K562 (cell line): ENCODE measurements at regions not wholly inside any gene's neighbourhood (a gene's known extent, or its start where the extent isn't known, plus 50 kb on each side); places are given as distances from the start of the nearest gene placed in this dataset.

ENCODE experiments used
- ATAC-seq: fragments of 200-7000 bp; cut with Tn5 transposase; 3 replicates; pipeline ENCODE4 v1.9.1; 2020; ENCODE audit warnings: moderate library complexity
- BruUV-seq: library from RNA; stranded (reverse); fragments of 400-500 nt; replicated peaks from 2 replicates; lab custom pipeline; 2021; lab: Mats Ljungman, UMichigan
- CTCF ChIA-PET: fragments of 300-600 bp; formaldehyde crosslinking; extraction: SDS; loops from one replicate; lab custom pipeline; 2021; ENCODE audit warnings: low intra/inter-chr PET ratio; lab: Yijun Ruan, JAX
- POLR2A ChIA-PET: fragments of 300-600, 350-650 bp; sonication (Branson Sonifier 250); formaldehyde crosslinking; extraction: SDS; loops from one replicate; lab custom pipeline; 2021; ENCODE audit warnings: antibody characterized with exemption, inconsistent platforms; lab: Yijun Ruan, JAX
- DNase-seq, 4 experiments: peaks; one replicate each; pipeline versions ENCODE4 v3.0.0 to v3.0.0-alpha.2; 2011 to 2018; ENCODE audit warnings: low spot score in 3 of 4, mixed read lengths in 3 of 4; ENCODE audit errors: extremely low read depth in 1 of 4
- FAIRE-seq: peaks from 2 replicates; lab custom pipeline; 2011; peaks lifted over from hg19 to GRCh38; lab: Jason Lieb, UNC
- H2AFZ ChIP-seq: 2 replicates; pipeline ENCODE4 v1.6.0; 2011; ENCODE audit warnings: low read depth, low read length, control low read depth, inconsistent platforms
- H3K27ac ChIP-seq: fragments of 200-600 bp; 3 replicates; pipeline ENCODE4 v1.8.0; 2011; ENCODE audit warnings: low read depth, mild to moderate bottlenecking, control low read depth, inconsistent platforms, low read length, moderate library complexity, mixed read lengths; ENCODE audit errors: extremely low read depth
- H3K27me3 ChIP-seq, 2 experiments: fragments of 300-600 bp in 1 of 2; 2 replicates in 1 of 2; 3 replicates in 1 of 2; pipeline versions ENCODE4 v1.6.0 to v1.8.0; 2011; ENCODE audit warnings: inconsistent platforms in 2 of 2, low read length in 2 of 2, mild to moderate bottlenecking in 1 of 2, mixed read lengths in 1 of 2, moderate library complexity in 1 of 2; ENCODE audit not compliant: control insufficient read depth in 2 of 2, insufficient read depth in 2 of 2
- H3K36me3 ChIP-seq: fragments of 300-600 bp; 3 replicates; pipeline ENCODE4 v1.8.0; 2011; ENCODE audit warnings: mild to moderate bottlenecking, low read length, inconsistent platforms; ENCODE audit not compliant: control insufficient read depth, insufficient read depth
- H3K4me1 ChIP-seq, 2 experiments: fragments of 200-600 bp in 1 of 2; replicated peaks in 1 of 2; 2 replicates in 1 of 2; 3 replicates in 1 of 2; pipeline versions ENCODE4 v1.5.1 to v1.8.0; 2011; ENCODE audit warnings: inconsistent platforms in 2 of 2, low read length in 2 of 2, mild to moderate bottlenecking in 1 of 2, mixed read lengths in 1 of 2, moderate library complexity in 1 of 2; ENCODE audit not compliant: control insufficient read depth in 2 of 2, insufficient read depth in 2 of 2
- H3K4me2 ChIP-seq: 2 replicates; pipeline ENCODE4 v1.6.1; 2011; ENCODE audit warnings: low read length, control low read depth, inconsistent platforms, mixed read lengths; ENCODE audit not compliant: insufficient read depth
- H3K4me3 ChIP-seq: fragments of 200-600 bp; sonication (generic), shearing (Covaris generic); 2 replicates; pipeline ENCODE4 v1.5.1; 2016; ENCODE audit warnings: control low read depth, inconsistent platforms
- H3K79me2 ChIP-seq: fragments of 200-600 bp; 3 replicates; pipeline ENCODE4 v1.8.0; 2011; ENCODE audit warnings: low read length, inconsistent platforms; ENCODE audit not compliant: control insufficient read depth, insufficient read depth
- H3K9ac ChIP-seq, 2 experiments: 2 replicates each; pipeline versions ENCODE4 v1.6.0 to v1.6.1; 2011; ENCODE audit warnings: low read depth in 2 of 2, low read length in 2 of 2, control low read depth in 1 of 2, inconsistent platforms in 1 of 2, mild to moderate bottlenecking in 1 of 2, mixed read lengths in 1 of 2; ENCODE audit not compliant: insufficient read depth in 1 of 2
- H3K9me1 ChIP-seq: one replicate; pipeline ENCODE4 v1.6.0; 2011; ENCODE audit warnings: inconsistent platforms, mild to moderate bottlenecking, low read length, moderate library complexity; ENCODE audit not compliant: control insufficient read depth, insufficient read depth
- H3K9me3 ChIP-seq: replicated peaks from 2 replicates; pipeline ENCODE4 v1.5.1; 2011; ENCODE audit warnings: low read depth, low read length, inconsistent platforms; ENCODE audit not compliant: control insufficient read depth, insufficient read depth
- H4K20me1 ChIP-seq: replicated peaks from 2 replicates; pipeline ENCODE4 v1.6.1; 2011; ENCODE audit warnings: low read length, inconsistent platforms, mixed read lengths; ENCODE audit not compliant: control insufficient read depth, insufficient read depth
- CBX5 ChIP-seq: IDR thresholded peaks from 2 replicates; pipeline ENCODE4 v1.6.1; 2014; ENCODE audit warnings: low read depth, borderline replicate concordance
- CBX8 ChIP-seq: fragments of 200-600 bp; sonication (generic); IDR thresholded peaks from 2 replicates; pipeline ENCODE4 v1.6.1; 2012; ENCODE audit warnings: borderline replicate concordance, mixed run types, low read depth, mild to moderate bottlenecking, moderate library complexity, mixed read lengths, low read length, control low read depth, inconsistent platforms; ENCODE audit not compliant: poor library complexity, severe bottlenecking; ENCODE audit errors: extremely low read depth
- FOXM1 ChIP-seq, 2 experiments: fragments of 450-650 bp in 1 of 2; sonication (generic) in 1 of 2; formaldehyde crosslinking in 1 of 2; IDR thresholded peaks; 2 replicates each; pipeline versions ENCODE4 v1.6.1 to v1.9.0; 2017 to 2022; ENCODE audit warnings: low read depth in 2 of 2, mild to moderate bottlenecking in 2 of 2, missing genetic modification reagents in 1 of 2, moderate library complexity in 1 of 2
- JUN ChIP-seq, 2 experiments: sonication (generic) in 1 of 2; formaldehyde crosslinking in 1 of 2; IDR thresholded peaks; 2 replicates each; pipeline versions ENCODE4 v1.6.1 to v1.8.0; 2012 to 2022; ENCODE audit warnings: borderline replicate concordance in 2 of 2, mild to moderate bottlenecking in 2 of 2, improper control_type of control experiment in 1 of 2, low read depth in 1 of 2, low read length in 1 of 2, missing genetic modification reagents in 1 of 2
- MAFK ChIP-seq: IDR thresholded peaks from 2 replicates; pipeline ENCODE4 v1.6.1; 2011; ENCODE audit warnings: low read length, improper control_type of control experiment
- PHF21A ChIP-seq: fragments of 450-650 bp; IDR thresholded peaks from 2 replicates; pipeline ENCODE4 v1.6.1; 2017; ENCODE audit warnings: low read depth, borderline replicate concordance
- POU5F1 ChIP-seq: fragments of 150-350 bp; IDR thresholded peaks from 2 replicates; pipeline ENCODE4 v1.6.1; 2014; ENCODE audit warnings: borderline replicate concordance, low read length, low read depth, mild to moderate bottlenecking; ENCODE audit not compliant: partially characterized antibody
- SMAD4 ChIP-seq: fragments of 250-450 bp; sonication (Bioruptor Pico); conservative IDR thresholded peaks from 2 replicates; pipeline ENCODE4 v1.8.0; 2021; ENCODE audit warnings: inconsistent platforms, mild to moderate bottlenecking, moderate library complexity
- ZNF12 ChIP-seq: sonication (generic); formaldehyde crosslinking; IDR thresholded peaks from 2 replicates; pipeline ENCODE4 v1.4.0; 2020; ENCODE audit warnings: mild to moderate bottlenecking, missing genetic modification reagents
- ZNF77 ChIP-seq: fragments of 250-450 bp; sonication (Bioruptor Pico); IDR thresholded peaks from 2 replicates; pipeline ENCODE4 v1.5.0; 2020
- WGBS: fragments of 100-300 bp; shearing (Covaris generic); methylation state at CpG from one replicate; pipeline ENCODE4 v1.1.6; 2016; ENCODE audit warnings: low coverage, mixed read lengths; ENCODE audit not compliant: insufficient coverage; ENCODE audit errors: missing lambda C conversion rate; 5-methylcytosine and 5-hydroxymethylcytosine counted together
- in situ Hi-C: fragments of 300-500 bp; cut with MboI; formaldehyde crosslinking; loops from 4 replicates; pipeline ENCODE4 v1.15.0; 2018; ENCODE audit warnings: inconsistent platforms, mixed read lengths
- intact Hi-C: fragments of 100-400 bp; cut with micrococcal nuclease; formaldehyde crosslinking; loops from 2 replicates; pipeline ENCODE4 v1.14.2; 2022
- TF ChIP-seq, protein P1 (sequence below): fragments of 250-450 bp; sonication (Bioruptor Pico); IDR thresholded peaks from 2 replicates; pipeline ENCODE4 v1.8.0; 2022; ENCODE audit warnings: inconsistent platforms, mild to moderate bottlenecking, moderate library complexity, borderline replicate concordance
- TF ChIP-seq, protein P2 (sequence below): fragments of 450-650 bp; formaldehyde crosslinking; IDR thresholded peaks from 2 replicates; pipeline ENCODE4 v1.4.0; 2020; ENCODE audit warnings: mild to moderate bottlenecking, moderate library complexity
- TF ChIP-seq, protein P3 (sequence below): conservative IDR thresholded peaks from 2 replicates; pipeline ENCODE4 v1.6.1; 2011; ENCODE audit warnings: low read depth, mild to moderate bottlenecking, low read length; ENCODE audit not compliant: control insufficient read depth
- TF ChIP-seq, protein P4 (sequence below): sonication (generic); formaldehyde crosslinking; IDR thresholded peaks from 2 replicates; pipeline ENCODE4 v1.8.1; 2023; ENCODE audit warnings: mild to moderate bottlenecking, missing genetic modification reagents
- TF ChIP-seq, protein P5 (sequence below): fragments of 250-450 bp; sonication (Bioruptor Pico); IDR thresholded peaks from 2 replicates; pipeline ENCODE4 v1.4.0; 2020; ENCODE audit warnings: mild to moderate bottlenecking

DNA sequence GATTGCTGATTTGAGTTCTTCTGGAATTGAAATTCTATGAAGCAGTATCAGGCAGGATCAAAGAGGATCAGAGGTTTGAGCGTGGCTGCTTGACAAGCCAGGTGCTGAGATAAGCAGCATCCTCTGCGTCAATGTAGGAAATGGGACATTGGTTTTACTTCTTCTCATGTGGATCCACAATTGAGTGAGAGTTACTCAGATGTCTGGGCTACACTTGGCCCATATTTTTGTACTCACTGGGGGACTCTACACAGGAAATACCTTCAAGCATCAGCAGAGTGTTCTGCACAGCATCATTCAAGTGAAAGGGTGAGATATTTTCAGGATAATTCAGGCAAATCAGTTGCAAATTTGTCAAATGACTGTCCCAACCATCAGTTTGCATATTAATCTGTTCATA, 613.9 kb upstream of the ARID1B start:
- H3K79me2 ChIP-seq: no peaks in the 10 kb centered on the region
- no peak for ATAC-seq
- in situ Hi-C loops: no loop called here
- no peak for FAIRE-seq
- H3K27ac ChIP-seq: no peak overlapping the region
- no peak overlapping the region for H3K4me2 ChIP-seq
- no peaks in the 10 kb centered on the region for H3K27me3 ChIP-seq
- H3K9me1 ChIP-seq: no peaks in the 10 kb centered on the region
- ChIA-PET POLR2A (no interaction called here), CTCF (no interaction called here)
- H4K20me1 ChIP-seq: no peaks in the 10 kb centered on the region
- WGBS: 3% methylated on average over 2 of the region's 2 CpGs
- no peak overlapping the region for H3K4me3 ChIP-seq
- intact Hi-C loops: no loop called here
- H3K9me3 ChIP-seq: no peaks in the 10 kb centered on the region; the same call in 1 of the 2 replicates
- no peak for DNase-seq
- no TSS peak for BruUV-seq
- no peaks in the 10 kb centered on the region for H3K36me3 ChIP-seq
- H2AFZ ChIP-seq: no peak overlapping the region
- no peaks in the 10 kb centered on the region for H3K4me1 ChIP-seq
- H3K9ac ChIP-seq: no peak overlapping the region
- TF ChIP-seq CBX5: no peak
- TF ChIP-seq, protein P1, sequence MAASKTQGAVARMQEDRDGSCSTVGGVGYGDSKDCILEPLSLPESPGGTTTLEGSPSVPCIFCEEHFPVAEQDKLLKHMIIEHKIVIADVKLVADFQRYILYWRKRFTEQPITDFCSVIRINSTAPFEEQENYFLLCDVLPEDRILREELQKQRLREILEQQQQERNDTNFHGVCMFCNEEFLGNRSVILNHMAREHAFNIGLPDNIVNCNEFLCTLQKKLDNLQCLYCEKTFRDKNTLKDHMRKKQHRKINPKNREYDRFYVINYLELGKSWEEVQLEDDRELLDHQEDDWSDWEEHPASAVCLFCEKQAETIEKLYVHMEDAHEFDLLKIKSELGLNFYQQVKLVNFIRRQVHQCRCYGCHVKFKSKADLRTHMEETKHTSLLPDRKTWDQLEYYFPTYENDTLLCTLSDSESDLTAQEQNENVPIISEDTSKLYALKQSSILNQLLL (CRISPR knock-in tag): no peak
- no peak for TF ChIP-seq CBX8
- TF ChIP-seq, protein P2, sequence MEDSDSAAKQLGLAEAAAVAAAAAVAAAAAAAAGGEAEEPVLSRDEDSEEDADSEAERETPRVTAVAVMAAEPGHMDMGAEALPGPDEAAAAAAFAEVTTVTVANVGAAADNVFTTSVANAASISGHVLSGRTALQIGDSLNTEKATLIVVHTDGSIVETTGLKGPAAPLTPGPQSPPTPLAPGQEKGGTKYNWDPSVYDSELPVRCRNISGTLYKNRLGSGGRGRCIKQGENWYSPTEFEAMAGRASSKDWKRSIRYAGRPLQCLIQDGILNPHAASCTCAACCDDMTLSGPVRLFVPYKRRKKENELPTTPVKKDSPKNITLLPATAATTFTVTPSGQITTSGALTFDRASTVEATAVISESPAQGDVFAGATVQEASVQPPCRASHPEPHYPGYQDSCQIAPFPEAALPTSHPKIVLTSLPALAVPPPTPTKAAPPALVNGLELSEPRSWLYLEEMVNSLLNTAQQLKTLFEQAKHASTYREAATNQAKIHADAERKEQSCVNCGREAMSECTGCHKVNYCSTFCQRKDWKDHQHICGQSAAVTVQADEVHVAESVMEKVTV: no peak
- TF ChIP-seq, protein P3, sequence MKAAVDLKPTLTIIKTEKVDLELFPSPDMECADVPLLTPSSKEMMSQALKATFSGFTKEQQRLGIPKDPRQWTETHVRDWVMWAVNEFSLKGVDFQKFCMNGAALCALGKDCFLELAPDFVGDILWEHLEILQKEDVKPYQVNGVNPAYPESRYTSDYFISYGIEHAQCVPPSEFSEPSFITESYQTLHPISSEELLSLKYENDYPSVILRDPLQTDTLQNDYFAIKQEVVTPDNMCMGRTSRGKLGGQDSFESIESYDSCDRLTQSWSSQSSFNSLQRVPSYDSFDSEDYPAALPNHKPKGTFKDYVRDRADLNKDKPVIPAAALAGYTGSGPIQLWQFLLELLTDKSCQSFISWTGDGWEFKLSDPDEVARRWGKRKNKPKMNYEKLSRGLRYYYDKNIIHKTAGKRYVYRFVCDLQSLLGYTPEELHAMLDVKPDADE: no peak
- no peak for TF ChIP-seq SMAD4 (CRISPR knock-in tag)
- no peak for TF ChIP-seq JUN (IDR thresholded peaks at IDR 0.05; ENCODE audit: borderline replicate concordance, low read depth, low read length)
- no peak for TF ChIP-seq JUN (CRISPR knock-in tag; IDR thresholded peaks at IDR 0.05; ENCODE audit: borderline replicate concordance)
- no peak for TF ChIP-seq ZNF77
- TF ChIP-seq PHF21A: no peak
- TF ChIP-seq POU5F1: no peak
- TF ChIP-seq FOXM1 (IDR thresholded peaks at IDR 0.05; ENCODE audit: low read depth): no peak
- TF ChIP-seq FOXM1 (CRISPR knock-in tag; IDR thresholded peaks at IDR 0.05; ENCODE audit: low read depth): no peak
- TF ChIP-seq, protein P4, sequence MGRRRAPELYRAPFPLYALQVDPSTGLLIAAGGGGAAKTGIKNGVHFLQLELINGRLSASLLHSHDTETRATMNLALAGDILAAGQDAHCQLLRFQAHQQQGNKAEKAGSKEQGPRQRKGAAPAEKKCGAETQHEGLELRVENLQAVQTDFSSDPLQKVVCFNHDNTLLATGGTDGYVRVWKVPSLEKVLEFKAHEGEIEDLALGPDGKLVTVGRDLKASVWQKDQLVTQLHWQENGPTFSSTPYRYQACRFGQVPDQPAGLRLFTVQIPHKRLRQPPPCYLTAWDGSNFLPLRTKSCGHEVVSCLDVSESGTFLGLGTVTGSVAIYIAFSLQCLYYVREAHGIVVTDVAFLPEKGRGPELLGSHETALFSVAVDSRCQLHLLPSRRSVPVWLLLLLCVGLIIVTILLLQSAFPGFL (CRISPR knock-in tag): no peak
- TF ChIP-seq, protein P5, sequence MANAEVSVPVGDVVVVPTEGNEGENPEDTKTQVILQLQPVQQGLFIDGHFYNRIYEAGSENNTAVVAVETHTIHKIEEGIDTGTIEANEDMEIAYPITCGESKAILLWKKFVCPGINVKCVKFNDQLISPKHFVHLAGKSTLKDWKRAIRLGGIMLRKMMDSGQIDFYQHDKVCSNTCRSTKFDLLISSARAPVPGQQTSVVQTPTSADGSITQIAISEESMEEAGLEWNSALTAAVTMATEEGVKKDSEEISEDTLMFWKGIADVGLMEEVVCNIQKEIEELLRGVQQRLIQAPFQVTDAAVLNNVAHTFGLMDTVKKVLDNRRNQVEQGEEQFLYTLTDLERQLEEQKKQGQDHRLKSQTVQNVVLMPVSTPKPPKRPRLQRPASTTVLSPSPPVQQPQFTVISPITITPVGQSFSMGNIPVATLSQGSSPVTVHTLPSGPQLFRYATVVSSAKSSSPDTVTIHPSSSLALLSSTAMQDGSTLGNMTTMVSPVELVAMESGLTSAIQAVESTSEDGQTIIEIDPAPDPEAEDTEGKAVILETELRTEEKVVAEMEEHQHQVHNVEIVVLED (CRISPR knock-in tag): no peak
- TF ChIP-seq ZNF12 (CRISPR knock-in tag): no peak
- no peak for TF ChIP-seq MAFK
